ENCODE measurements at regions not wholly inside any gene's neighbourhood (a gene's known extent, or its start where the extent isn't known, plus 50 kb on each side); places are given as distances from the start of the nearest gene placed in this dataset.

DNA sequence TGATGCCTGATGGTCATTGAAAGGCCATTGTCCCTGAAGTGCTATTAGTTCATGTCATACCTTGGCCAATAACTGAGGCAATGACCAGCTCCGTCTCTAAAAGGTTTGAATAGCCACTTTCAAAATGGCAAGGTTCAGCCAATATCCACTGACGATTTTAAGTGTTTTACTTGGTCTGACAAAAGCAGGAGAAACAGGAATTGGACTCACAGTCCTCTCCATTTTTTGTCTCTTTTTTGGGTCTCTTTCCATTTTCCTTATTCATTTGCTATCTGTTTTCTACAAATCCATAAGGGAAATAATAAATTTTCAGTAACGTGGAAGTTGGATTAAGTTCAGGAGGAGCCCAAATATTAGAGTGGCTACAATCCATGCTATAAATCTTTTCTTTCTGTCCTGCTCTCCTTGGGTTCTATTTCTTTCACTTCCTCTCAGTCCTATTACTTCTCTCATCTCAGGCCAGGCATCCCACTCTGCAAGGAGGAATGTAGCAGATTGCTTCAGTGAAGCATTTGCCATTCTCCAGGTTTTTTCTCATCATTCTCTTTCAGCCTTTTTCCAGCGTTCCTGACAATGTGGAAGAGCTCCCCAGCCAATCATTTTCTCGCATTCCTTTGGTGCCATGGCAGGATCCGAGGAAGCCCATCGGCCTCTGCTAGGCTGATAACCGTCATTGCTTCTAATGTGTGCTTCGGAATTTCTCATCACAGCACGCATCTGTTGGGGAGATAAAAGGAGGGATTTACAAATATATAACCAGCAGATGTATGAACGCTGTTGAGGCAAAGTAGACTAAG lies 414.5 kb downstream of the ADGRL2 start:
- WGBS, 4 donors, result 85 to 87% (median 86%) methylated on average over 11 of the region's 11 CpGs
- peaks cover 0 to 14% (median 0%) of the 10 kb centered on the region in 12 donors for H3K4me1 ChIP-seq
- TF ChIP-seq POLR2A (IDR thresholded peaks at IDR 0.05), result no peak
- TF ChIP-seq, protein P1, sequence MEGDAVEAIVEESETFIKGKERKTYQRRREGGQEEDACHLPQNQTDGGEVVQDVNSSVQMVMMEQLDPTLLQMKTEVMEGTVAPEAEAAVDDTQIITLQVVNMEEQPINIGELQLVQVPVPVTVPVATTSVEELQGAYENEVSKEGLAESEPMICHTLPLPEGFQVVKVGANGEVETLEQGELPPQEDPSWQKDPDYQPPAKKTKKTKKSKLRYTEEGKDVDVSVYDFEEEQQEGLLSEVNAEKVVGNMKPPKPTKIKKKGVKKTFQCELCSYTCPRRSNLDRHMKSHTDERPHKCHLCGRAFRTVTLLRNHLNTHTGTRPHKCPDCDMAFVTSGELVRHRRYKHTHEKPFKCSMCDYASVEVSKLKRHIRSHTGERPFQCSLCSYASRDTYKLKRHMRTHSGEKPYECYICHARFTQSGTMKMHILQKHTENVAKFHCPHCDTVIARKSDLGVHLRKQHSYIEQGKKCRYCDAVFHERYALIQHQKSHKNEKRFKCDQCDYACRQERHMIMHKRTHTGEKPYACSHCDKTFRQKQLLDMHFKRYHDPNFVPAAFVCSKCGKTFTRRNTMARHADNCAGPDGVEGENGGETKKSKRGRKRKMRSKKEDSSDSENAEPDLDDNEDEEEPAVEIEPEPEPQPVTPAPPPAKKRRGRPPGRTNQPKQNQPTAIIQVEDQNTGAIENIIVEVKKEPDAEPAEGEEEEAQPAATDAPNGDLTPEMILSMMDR (IDR thresholded peaks at IDR 0.05), result no peak
- no peaks in the 10 kb centered on the region for H3K36me3 ChIP-seq
- no peak for ATAC-seq
- no peak for DNase-seq
- no peak overlapping the region for H3K27ac ChIP-seq
- H3K27me3 ChIP-seq, result no peaks in the 10 kb centered on the region
- H3K9me3 ChIP-seq, result no peaks in the 10 kb centered on the region
- intact Hi-C loops (cut with DNase I), result loop anchor here in 1 of 10 donors (2.0 kb wide), 1 partner anchor 16 kb away; no protein-coding TSS in a partner anchor
- H3K4me3 ChIP-seq, result no peak overlapping the region

DNA sequence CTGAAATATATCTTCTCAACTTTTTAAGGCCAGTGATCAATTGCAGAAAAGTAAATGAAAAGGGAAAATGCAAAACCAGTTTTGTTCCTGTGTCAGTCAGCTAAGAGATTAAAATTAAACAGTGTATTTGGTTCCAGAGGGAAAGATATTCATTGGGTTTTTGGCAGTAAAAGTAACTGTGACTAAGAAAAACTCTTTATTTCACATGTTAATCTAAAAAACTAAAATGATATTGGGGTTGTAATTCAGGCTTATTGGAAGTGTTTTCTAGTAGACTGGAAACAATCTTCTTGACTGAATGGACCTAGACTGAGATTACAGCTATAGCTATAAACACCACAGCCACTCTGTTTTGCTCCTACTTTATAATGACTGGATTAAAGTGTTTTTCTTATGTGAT lies 413.9 kb downstream of the ADGRL2 start:
- intact Hi-C loops (cut with DNase I), result loop anchor here in 1 of 10 donors (2.0 kb wide), 1 partner anchor 16 kb away; no protein-coding TSS in a partner anchor
- DNase-seq, result no peak
- no peak for TF ChIP-seq POLR2A (IDR thresholded peaks at IDR 0.05)
- TF ChIP-seq, protein P1 (IDR thresholded peaks at IDR 0.05), result no peak

DNA sequence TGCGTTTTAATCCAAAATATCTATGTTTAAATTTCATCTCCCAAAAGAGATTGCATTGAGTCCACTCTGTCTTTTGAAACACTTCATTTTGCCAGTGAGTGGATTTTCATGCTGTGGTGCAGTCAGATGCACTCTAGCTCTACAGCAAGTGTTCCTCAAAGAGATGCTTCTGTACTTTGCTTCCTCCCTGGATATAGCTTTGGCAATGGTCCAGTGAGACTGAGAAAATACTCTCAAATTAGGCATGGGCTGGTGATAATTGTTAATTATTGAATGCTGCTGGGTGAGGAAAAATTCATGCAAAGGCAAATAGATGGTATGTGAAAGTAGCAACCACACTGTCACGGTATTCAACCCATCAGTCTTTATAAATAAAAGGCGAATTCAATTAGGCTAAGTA lies 396.9 kb downstream of the ADGRL2 start:
- H3K27me3 ChIP-seq, result no peaks in the 10 kb centered on the region
- 78 to 88% (median 86%) methylated on average over 3 of the region's 3 CpGs for WGBS, 4 donors
- DNase-seq (no peak), ATAC-seq (no peak)
- no peak for TF ChIP-seq POLR2A (IDR thresholded peaks at IDR 0.05)
- TF ChIP-seq, protein P1 (IDR thresholded peaks at IDR 0.05), result no peak
- no peaks in the 10 kb centered on the region for H3K9me3 ChIP-seq
- H3K4me3 ChIP-seq, result no peak overlapping the region
- H3K4me1 ChIP-seq, result no peaks in the 10 kb centered on the region
- H3K36me3 ChIP-seq, result no peaks in the 10 kb centered on the region
- H3K27ac ChIP-seq, result no peak overlapping the region
- intact Hi-C loops (cut with DNase I), result no loop called here

More for the DNA sequence above, 413.9 kb downstream of the ADGRL2 start:
- no peak for ATAC-seq
- Histone ChIP-seq H3K4me3 (no peak overlapping the region), H3K4me1 (peaks cover 0 to 14% (median 0%) of the 10 kb centered on the region in 12 donors), H3K9me3 (no peaks in the 10 kb centered on the region), H3K27ac (no peak overlapping the region), H3K36me3 (no peaks in the 10 kb centered on the region), H3K27me3 (no peaks in the 10 kb centered on the region)

DNA sequence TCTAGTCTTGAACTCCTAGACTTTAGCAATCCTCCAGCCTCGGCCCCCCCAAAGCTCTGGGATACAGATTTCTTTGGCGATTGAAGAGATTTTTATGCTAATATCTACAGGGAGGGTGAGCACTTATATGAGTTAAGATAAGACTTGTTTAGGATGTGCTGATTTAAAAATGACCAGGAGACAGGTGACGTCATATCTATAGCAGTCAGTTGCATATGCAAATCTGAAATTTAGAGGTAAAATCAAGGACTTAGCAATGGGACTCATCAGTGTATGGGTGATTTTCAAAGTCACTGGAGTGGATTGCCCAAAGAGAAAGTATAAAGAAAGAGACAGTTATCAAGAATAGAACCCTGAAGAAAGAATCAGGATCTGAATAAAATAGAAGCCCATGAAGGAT lies 394.5 kb downstream of the ADGRL2 start:
- Histone ChIP-seq H3K4me3 (no peak overlapping the region), H3K27ac (no peak overlapping the region), H3K27me3 (no peaks in the 10 kb centered on the region), H3K9me3 (no peaks in the 10 kb centered on the region), H3K36me3 (no peaks in the 10 kb centered on the region), H3K4me1 (no peaks in the 10 kb centered on the region)
- TF ChIP-seq POLR2A (IDR thresholded peaks at IDR 0.05), result no peak
- TF ChIP-seq, protein P1 (IDR thresholded peaks at IDR 0.05), result no peak
- DNase-seq (no peak), ATAC-seq (no peak)
- 89 to 97% (median 91%) methylated on average over 3 of the region's 3 CpGs for WGBS, 4 donors
- intact Hi-C loops (cut with DNase I), result no loop called here
